Mucosa of rectum (tissue), 2 donors: ENCODE measurements at regions not wholly inside any gene's neighbourhood (a gene's known extent, or its start where the extent isn't known, plus 50 kb on each side); places are given as distances from the start of the nearest gene placed in this dataset.
"Not testable (repeated sequence)": the region's sequence is repeated elsewhere in the genome, so short reads cannot be mapped to it uniquely, and the experiment has no call there.

ENCODE experiments used
- H3K27ac ChIP-seq, 2 donors: one replicate each; pipeline ENCODE4 v1.7.0; 2013; ENCODE audit warnings: inconsistent platforms in 2 of 2, low read depth in 2 of 2, low read length in 2 of 2
- H3K27me3 ChIP-seq, 2 donors: one replicate each; pipeline ENCODE4 v1.7.0; 2013; ENCODE audit warnings: low read length in 2 of 2; ENCODE audit not compliant: control insufficient read depth in 2 of 2, insufficient read depth in 2 of 2
- H3K36me3 ChIP-seq, 2 donors: one replicate each; pipeline ENCODE4 v1.7.0; 2013; ENCODE audit warnings: low read length in 2 of 2; ENCODE audit not compliant: control insufficient read depth in 2 of 2, insufficient read depth in 2 of 2
- H3K4me1 ChIP-seq, 2 donors: one replicate each; pipeline ENCODE4 v1.7.0; 2013; ENCODE audit warnings: low read length in 2 of 2, mild to moderate bottlenecking in 1 of 2; ENCODE audit not compliant: control insufficient read depth in 2 of 2, insufficient read depth in 2 of 2
- H3K4me3 ChIP-seq, 2 donors: one replicate each; pipeline ENCODE4 v1.7.0; 2013; ENCODE audit warnings: low read length in 2 of 2
- H3K9ac ChIP-seq, 2 donors: one replicate each; pipeline ENCODE4 v1.7.0; 2013; ENCODE audit warnings: low read length in 2 of 2, low read depth in 1 of 2, mild to moderate bottlenecking in 1 of 2
- H3K9me3 ChIP-seq, 2 donors: one replicate each; pipeline ENCODE4 v1.7.0; 2013; ENCODE audit warnings: low read length in 2 of 2; ENCODE audit not compliant: control insufficient read depth in 2 of 2
- donor health status: healthy.
- donor health status: Normal muscosa, but diverticular disease.

- not testable (repeated sequence) for H3K4me1 ChIP-seq, H3K9ac ChIP-seq, H3K4me3 ChIP-seq, H3K27ac ChIP-seq, H3K27me3 ChIP-seq, H3K9me3 ChIP-seq, H3K36me3 ChIP-seq
Measured at GRCh38 chr2:87640961-87641563, 106.8 kb upstream of the PLGLB2 start.

- not testable (repeated sequence) for H3K9me3 ChIP-seq, H3K27ac ChIP-seq, H3K4me3 ChIP-seq, H3K36me3 ChIP-seq, H3K9ac ChIP-seq, H3K4me1 ChIP-seq, H3K27me3 ChIP-seq
Measured at GRCh38 chr2:87643165-87643564, 104.7 kb upstream of the PLGLB2 start.

GRCh38 chr2:87647737-87648498, 100.0 kb upstream of the PLGLB2 start:
- H3K9me3 ChIP-seq, H3K27ac ChIP-seq, H3K9ac ChIP-seq, H3K27me3 ChIP-seq, H3K4me3 ChIP-seq, H3K4me1 ChIP-seq, H3K36me3 ChIP-seq: not testable (repeated sequence)

GRCh38 chr2:87648815-87649214, 99.1 kb upstream of the PLGLB2 start:
- H3K27me3 ChIP-seq, H3K27ac ChIP-seq, H3K9ac ChIP-seq, H3K4me1 ChIP-seq, H3K9me3 ChIP-seq, H3K4me3 ChIP-seq, H3K36me3 ChIP-seq: not testable (repeated sequence)

- not testable (repeated sequence) for H3K4me1 ChIP-seq
Measured at GRCh38 chr2:87649871-87650270, 98.0 kb upstream of the PLGLB2 start.

GRCh38 chr2:87650837-87651236, 97.0 kb upstream of the PLGLB2 start:
- not testable (repeated sequence) for H3K36me3 ChIP-seq, H3K9ac ChIP-seq, H3K27ac ChIP-seq, H3K4me1 ChIP-seq, H3K4me3 ChIP-seq, H3K9me3 ChIP-seq, H3K27me3 ChIP-seq

More at GRCh38 chr2:87649871-87650270, 98.0 kb upstream of the PLGLB2 start:
- H3K27me3 ChIP-seq, H3K36me3 ChIP-seq, H3K9me3 ChIP-seq, H3K9ac ChIP-seq, H3K27ac ChIP-seq, H3K4me3 ChIP-seq: not testable (repeated sequence)

- not testable (repeated sequence) for H3K27ac ChIP-seq, H3K9ac ChIP-seq, H3K4me1 ChIP-seq, H3K4me3 ChIP-seq, H3K9me3 ChIP-seq, H3K27me3 ChIP-seq, H3K36me3 ChIP-seq
Measured at GRCh38 chr2:87651589-87651988, 96.3 kb upstream of the PLGLB2 start.

GRCh38 chr2:87653373-87653772, 94.5 kb upstream of the PLGLB2 start:
- not testable (repeated sequence) for H3K9ac ChIP-seq, H3K4me3 ChIP-seq, H3K27ac ChIP-seq, H3K36me3 ChIP-seq, H3K27me3 ChIP-seq, H3K9me3 ChIP-seq, H3K4me1 ChIP-seq

- not testable (repeated sequence) for H3K27me3 ChIP-seq, H3K4me3 ChIP-seq, H3K27ac ChIP-seq, H3K9me3 ChIP-seq, H3K36me3 ChIP-seq, H3K4me1 ChIP-seq, H3K9ac ChIP-seq
Measured at GRCh38 chr2:87654136-87654814, 93.6 kb upstream of the PLGLB2 start.

- H3K27ac ChIP-seq, H3K36me3 ChIP-seq: not testable (repeated sequence)
Measured at GRCh38 chr2:87657915-87658314, 90.0 kb upstream of the PLGLB2 start.

More at GRCh38 chr2:87657915-87658314, 90.0 kb upstream of the PLGLB2 start:
- not testable (repeated sequence) for H3K4me1 ChIP-seq, H3K9me3 ChIP-seq, H3K9ac ChIP-seq, H3K4me3 ChIP-seq, H3K27me3 ChIP-seq
